ENCODE measurements at regions not wholly inside any gene's neighbourhood (a gene's known extent, or its start where the extent isn't known, plus 50 kb on each side); places are given as distances from the start of the nearest gene placed in this dataset.

- FAIRE-seq (no peak), ATAC-seq (no peak), DNase-seq (ENCODE audit: low read depth in 1 of 2, low spot score in 1 of 2) (no peak)
- TF ChIP-seq SMC3 (IDR thresholded peaks at IDR 0.05) (no peak), CHD2 (IDR thresholded peaks at IDR 0.05; ENCODE audit: low read length, partially characterized antibody) (no peak), HDAC2 (IDR thresholded peaks at IDR 0.05) (no peak), MAZ (IDR thresholded peaks at IDR 0.05; ENCODE audit: borderline replicate concordance, low read depth, low read length) (no peak), NFE2L2 (conservative IDR thresholded peaks at IDR 0.05; ENCODE audit: low read length) (no peak), KDM1A (IDR thresholded peaks at IDR 0.05; ENCODE audit: low read depth) (no peak), HMGXB4 (CRISPR knock-in tag; IDR thresholded peaks at IDR 0.05; ENCODE audit: borderline replicate concordance) (no peak), PHF8 (IDR thresholded peaks at IDR 0.05; ENCODE audit: borderline replicate concordance, low read depth) (no peak), TFCP2L1 (CRISPR knock-in tag; IDR thresholded peaks at IDR 0.05) (no peak), ZFP36 (IDR thresholded peaks at IDR 0.05; ENCODE audit: borderline replicate concordance, partially characterized antibody) (no peak), KDM5A (IDR thresholded peaks at IDR 0.05) (no peak), HOXB13 (CRISPR knock-in tag; IDR thresholded peaks at IDR 0.05; ENCODE audit: low read depth) (no peak), JUNB (IDR thresholded peaks at IDR 0.05) (no peak), ELK1 (IDR thresholded peaks at IDR 0.05; ENCODE audit: low read depth, low read length) (no peak), EHF (CRISPR knock-in tag; IDR thresholded peaks at IDR 0.05) (no peak), POLR2A (IDR thresholded peaks at IDR 0.05; ENCODE audit: low read length) (no peak), USF2 (IDR thresholded peaks at IDR 0.05) (no peak), JUN (IDR thresholded peaks at IDR 0.05) (no peak), CTCF (IDR thresholded peaks at IDR 0.05) (no peak), MAX (IDR thresholded peaks at IDR 0.05) (no peak)
- CTCF ChIA-PET = no interaction called here
- H3K9me3 ChIP-seq = no peaks in the 10 kb centered on the region
- 40% methylated on average over 10 of the region's 10 CpGs for WGBS (ENCODE audit: missing lambda C conversion rate)
- no peaks in the 10 kb centered on the region for H3K4me1 ChIP-seq
- no peak overlapping the region for H3K27ac ChIP-seq
- POLR2A ChIA-PET = no interaction called here
- H3K4me3 ChIP-seq = no peak overlapping the region
- H3K4me2 ChIP-seq = no peak overlapping the region
These were observed 282.2 kb upstream of the SOX11 start for GRCh38 chr2:5409898-5410381.

- Histone ChIP-seq H3K4me2 (no peak overlapping the region), H3K27ac (no peak overlapping the region), H3K4me1 (no peaks in the 10 kb centered on the region), H3K4me3 (no peak overlapping the region), H3K9me3 (no peaks in the 10 kb centered on the region)
- FAIRE-seq (no peak), ATAC-seq (no peak), DNase-seq (ENCODE audit: low read depth in 1 of 2, low spot score in 1 of 2) (no peak)
- WGBS (ENCODE audit: missing lambda C conversion rate) = 9% methylated on average over 4 of the region's 4 CpGs
- ChIA-PET POLR2A (no interaction called here), CTCF (no interaction called here)
- TF ChIP-seq CBX8 (IDR thresholded peaks at IDR 0.05) (no peak), BCL3 (IDR thresholded peaks at IDR 0.05) (no peak), CTCF (IDR thresholded peaks at IDR 0.05) (no peak), CHD4 (IDR thresholded peaks at IDR 0.05; ENCODE audit: borderline replicate concordance) (no peak), PHF8 (IDR thresholded peaks at IDR 0.05; ENCODE audit: borderline replicate concordance, low read depth) (no peak), BHLHE40 (IDR thresholded peaks at IDR 0.05; ENCODE audit: low read depth, low read length) (no peak), ZSCAN20 (CRISPR knock-in tag; IDR thresholded peaks at IDR 0.05) (no peak), HDAC2 (IDR thresholded peaks at IDR 0.05) (no peak), SREBF2 (IDR thresholded peaks at IDR 0.05) (no peak), FOSL2 (IDR thresholded peaks at IDR 0.05) (no peak), FOSL2 (CRISPR knock-in tag; IDR thresholded peaks at IDR 0.05) (no peak), HES2 (IDR thresholded peaks at IDR 0.05) (no peak), MAX (IDR thresholded peaks at IDR 0.05) (no peak)
These were observed 281.0 kb upstream of the SOX11 start for GRCh38 chr2:5410991-5411700.
